GM12878 (cell line): ENCODE measurements at regions not wholly inside any gene's neighbourhood (a gene's known extent, or its start where the extent isn't known, plus 50 kb on each side); places are given as distances from the start of the nearest gene placed in this dataset.

ENCODE experiments used
- ATAC-seq: fragments of 200-7000 bp; cut with Tn5 transposase; 3 replicates; pipeline ENCODE4 v1.9.1; 2020; ENCODE audit warnings: mild to moderate bottlenecking, moderate library complexity
- BruUV-seq: library from RNA; stranded (reverse); fragments of 400-500 nt; replicated peaks from 2 replicates; lab custom pipeline; 2021; lab: Mats Ljungman, UMichigan
- CTCF ChIA-PET: fragments of 300-600 bp; sonication (Branson Sonifier 250); formaldehyde crosslinking; extraction: SDS; loops from one replicate; lab custom pipeline; 2021; ENCODE audit warnings: inconsistent platforms; lab: Yijun Ruan, JAX
- POLR2A ChIA-PET: fragments of 350-600 bp; formaldehyde crosslinking; extraction: SDS; loops from one replicate; lab custom pipeline; 2021; ENCODE audit warnings: inconsistent platforms; lab: Charles Lee
- RAD21 ChIA-PET: fragments of 300-600 bp; sonication (Branson Sonifier 250); formaldehyde crosslinking; loops from one replicate; lab custom pipeline; 2023; ENCODE audit warnings: antibody characterized with exemption; ENCODE audit not compliant: unreplicated experiment; lab: Charles Lee
- SMC1A ChIA-PET: fragments of 300-600 bp; sonication (Branson Sonifier 250); formaldehyde crosslinking; loops from one replicate; lab custom pipeline; 2023; ENCODE audit not compliant: unreplicated experiment, uncharacterized antibody; lab: Charles Lee
- DNase-seq: peaks from one replicate; pipeline ENCODE4 v3.0.0-alpha.2; 2011; ENCODE audit warnings: low read depth, low spot score
- FAIRE-seq: peaks from 3 replicates; lab custom pipeline; 2011; peaks lifted over from hg19 to GRCh38; lab: Jason Lieb, UNC
- H2AFZ ChIP-seq: 2 replicates; pipeline ENCODE4 v1.6.0; 2011; ENCODE audit warnings: low read depth, low read length, control low read depth; ENCODE audit not compliant: control insufficient read depth
- H3K27ac ChIP-seq: 2 replicates; pipeline ENCODE4 v1.5.1; 2011; ENCODE audit warnings: control low read depth; ENCODE audit not compliant: control insufficient read depth, insufficient read depth
- H3K27me3 ChIP-seq, 2 experiments: replicated peaks in 1 of 2; 2 replicates each; pipeline versions ENCODE4 v1.6.0 to v1.6.1; 2011; ENCODE audit warnings: low read length in 1 of 2; ENCODE audit not compliant: control insufficient read depth in 2 of 2, insufficient read depth in 2 of 2
- H3K36me3 ChIP-seq, 2 experiments: 2 replicates each; pipeline ENCODE4 v1.5.1; 2011; ENCODE audit warnings: low read length in 1 of 2; ENCODE audit not compliant: control insufficient read depth in 2 of 2, insufficient read depth in 2 of 2
- H3K4me1 ChIP-seq: 2 replicates; pipeline ENCODE4 v1.6.1; 2011; ENCODE audit warnings: mild to moderate bottlenecking, low read length, moderate library complexity, mixed read lengths; ENCODE audit not compliant: control insufficient read depth, insufficient read depth
- H3K4me2 ChIP-seq: 2 replicates; pipeline ENCODE4 v1.6.0; 2011; ENCODE audit warnings: control low read depth; ENCODE audit not compliant: control insufficient read depth, insufficient read depth
- H3K4me3 ChIP-seq: fragments of 200-600 bp; sonication (generic); 2 replicates; pipeline ENCODE4 v1.5.1; 2016
- H3K79me2 ChIP-seq: 2 replicates; pipeline ENCODE4 v1.6.0; 2011; ENCODE audit warnings: low read length; ENCODE audit not compliant: control insufficient read depth, insufficient read depth
- H3K9ac ChIP-seq: 2 replicates; pipeline ENCODE4 v1.8.0; 2011; ENCODE audit warnings: low read length, control low read depth, mixed read lengths; ENCODE audit not compliant: control insufficient read depth, insufficient read depth
- H3K9me3 ChIP-seq: replicated peaks from 3 replicates; pipeline ENCODE4 v1.5.1; 2011; ENCODE audit warnings: mild to moderate bottlenecking, low read length; ENCODE audit not compliant: control insufficient read depth, insufficient read depth
- H4K20me1 ChIP-seq: 2 replicates; pipeline ENCODE4 v1.6.0; 2011; ENCODE audit not compliant: control insufficient read depth, insufficient read depth
- CEBPZ ChIP-seq: fragments of 150-350 bp; IDR thresholded peaks from 2 replicates; pipeline ENCODE4 v1.6.1; 2016; ENCODE audit warnings: low read depth, low read length
- CUX1 ChIP-seq: IDR thresholded peaks from 2 replicates; pipeline ENCODE4 v1.6.1; 2012; ENCODE audit warnings: improper control_type of control experiment, low read depth, low read length; ENCODE audit not compliant: insufficient replicate concordance
- EED ChIP-seq: sonication (generic); IDR thresholded peaks from 2 replicates; pipeline ENCODE4 v1.6.1; 2016; ENCODE audit warnings: antibody characterized with exemption, low read depth
- ESRRA ChIP-seq: IDR thresholded peaks from 2 replicates; pipeline ENCODE4 v1.6.1; 2012; ENCODE audit warnings: mild to moderate bottlenecking, low read length, improper control_type of control experiment
- GATAD2B ChIP-seq: fragments of 450-650 bp; conservative IDR thresholded peaks from 2 replicates; pipeline ENCODE4 v1.6.1; 2017; ENCODE audit warnings: low read depth, mild to moderate bottlenecking, moderate library complexity
- IRF4 ChIP-seq: IDR thresholded peaks from 2 replicates; pipeline ENCODE4 v1.6.1; 2011; ENCODE audit warnings: low read depth, low read length
- SMARCA5 ChIP-seq: fragments of 450-650 bp; IDR thresholded peaks from 2 replicates; pipeline ENCODE4 v1.6.1; 2017; ENCODE audit warnings: mild to moderate bottlenecking
- SRF ChIP-seq, 2 experiments: IDR thresholded peaks; 2 replicates each; pipeline ENCODE4 v1.6.1; 2011; ENCODE audit warnings: low read depth in 2 of 2, low read length in 2 of 2, mild to moderate bottlenecking in 1 of 2, moderate library complexity in 1 of 2
- TCF3 ChIP-seq: IDR thresholded peaks from 2 replicates; pipeline ENCODE4 v1.6.1; 2012; ENCODE audit warnings: low read depth, mild to moderate bottlenecking, low read length, borderline replicate concordance; ENCODE audit not compliant: insufficient read depth
- YY1 ChIP-seq: IDR thresholded peaks from 2 replicates; pipeline ENCODE4 v1.6.1; 2011; ENCODE audit warnings: low read depth, mild to moderate bottlenecking, low read length
- ZNF622 ChIP-seq: fragments of 450-650 bp; IDR thresholded peaks from 2 replicates; pipeline ENCODE4 v1.6.1; 2017; ENCODE audit warnings: mild to moderate bottlenecking, inconsistent platforms
- WGBS: methylation state at CpG from one replicate; pipeline ENCODE4 v1.1.6; 2016; ENCODE audit warnings: low lambda C conversion rate; ENCODE audit not compliant: insufficient replicate concordance, insufficient coverage; ENCODE audit errors: missing lambda C conversion rate; 5-methylcytosine and 5-hydroxymethylcytosine counted together
- in situ Hi-C: fragments of 300-500 bp; cut with MboI; formaldehyde crosslinking; loops from 9 replicates; pipeline ENCODE4 v1.14.3; 2018; ENCODE audit warnings: mixed read lengths
- intact Hi-C: fragments of 100-400 bp; cut with micrococcal nuclease; formaldehyde crosslinking; loops from one replicate; pipeline ENCODE4 v1.14.2; 2022; ENCODE audit not compliant: unreplicated experiment

GRCh38 chr9:115540091-115540490 is 422.1 kb upstream of the TNC start:
- WGBS: 3% methylated on average over 2 of the region's 2 CpGs
- no peak for ATAC-seq
- intact Hi-C loops (no loop called here), in situ Hi-C loops (no loop called here)
- Histone ChIP-seq H4K20me1 (no peaks in the 10 kb centered on the region), H3K4me1 (no peaks in the 10 kb centered on the region), H3K9ac (no peak overlapping the region), H3K36me3 (no peaks in the 10 kb centered on the region), H3K9me3 (no peaks in the 10 kb centered on the region), H3K27ac (no peak overlapping the region), H2AFZ (no peak overlapping the region), H3K4me3 (no peak overlapping the region), H3K4me2 (no peak overlapping the region), H3K27me3 (no peaks in the 10 kb centered on the region), H3K79me2 (no peaks in the 10 kb centered on the region)
- ChIA-PET RAD21 (no interaction called here), SMC1A (no interaction called here), POLR2A (no interaction called here), CTCF (no interaction called here)
- no peak for DNase-seq
- FAIRE-seq: no peak
- no peak for TF ChIP-seq ESRRA
- TF ChIP-seq CUX1: no peak
- BruUV-seq: no TSS peak

DNA sequence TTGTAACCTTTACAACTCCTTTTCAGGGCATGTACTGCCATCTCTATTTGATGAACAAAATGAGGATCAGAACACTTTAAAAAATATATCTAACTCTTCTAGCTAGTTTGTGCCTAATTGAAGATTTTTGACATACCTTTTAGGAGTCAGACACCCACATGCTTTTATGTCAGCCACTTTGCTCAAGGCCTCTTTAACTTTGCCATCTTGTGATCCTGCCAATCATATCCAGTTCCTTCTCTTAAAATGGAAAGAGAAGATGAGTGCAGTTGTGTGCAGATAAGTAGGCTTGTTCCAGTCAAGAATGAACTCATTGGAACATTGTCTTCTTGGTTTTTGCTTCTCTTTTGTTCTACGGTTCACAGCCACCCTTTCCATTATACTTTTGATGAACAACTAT is 425.6 kb upstream of the TNC start:
- CTCF ChIA-PET: no interaction called here
- intact Hi-C loops: no loop called here
- no peak for FAIRE-seq
- TF ChIP-seq YY1 (no peak), EED (no peak), CEBPZ (no peak), TCF3 (no peak), SMARCA5 (no peak), IRF4 (no peak), GATAD2B (no peak), ZNF622 (no peak), SRF (IDR thresholded peaks at IDR 0.05; ENCODE audit: low read depth in 2 of 2, low read length in 2 of 2) (no peak)

More for the DNA sequence above, 425.6 kb upstream of the TNC start:
- DNase-seq (no peak), ATAC-seq (no peak)
- Histone ChIP-seq H3K27ac (no peak overlapping the region), H3K4me2 (no peak overlapping the region), H2AFZ (no peak overlapping the region), H4K20me1 (no peaks in the 10 kb centered on the region), H3K27me3 (no peaks in the 10 kb centered on the region), H3K79me2 (no peaks in the 10 kb centered on the region), H3K9ac (no peak overlapping the region), H3K4me3 (no peak overlapping the region), H3K36me3 (no peaks in the 10 kb centered on the region), H3K9me3 (no peaks in the 10 kb centered on the region), H3K4me1 (no peaks in the 10 kb centered on the region)
- in situ Hi-C loops: no loop called here
- BruUV-seq: no TSS peak
- ChIA-PET SMC1A (no interaction called here), RAD21 (no interaction called here), POLR2A (no interaction called here)
- 0% methylated on average over 1 of the region's 1 CpG for WGBS
